Gastroesophageal sphincter (tissue), 4 donors: ENCODE measurements at regions not wholly inside any gene's neighbourhood (a gene's known extent, or its start where the extent isn't known, plus 50 kb on each side); places are given as distances from the start of the nearest gene placed in this dataset.

Source experiments
- ATAC-seq: fragments of 150-250 bp; one replicate; pipeline ENCODE4 v1.9.1; 2016; ENCODE audit warnings: mild to moderate bottlenecking, moderate library complexity
- H3K27ac ChIP-seq, 4 donors: fragments of 200-600 bp; sonication (generic) in 3 of 4; 1 replicate in 3 of 4; 2 replicates in 1 of 4; pipeline ENCODE4 v1.5.1; 2016 to 2019
- H3K27me3 ChIP-seq: fragments of 200-600 bp; sonication (generic); one replicate; pipeline ENCODE4 v1.5.1; 2019
- H3K36me3 ChIP-seq, 2 donors: fragments of 200-600 bp; sonication (generic); one replicate each; pipeline ENCODE4 v1.5.1; 2019; ENCODE audit warnings: control low read depth in 1 of 2
- H3K4me1 ChIP-seq, 3 donors: fragments of 200-600 bp; sonication (generic); 1 replicate in 2 of 3; 2 replicates in 1 of 3; pipeline ENCODE4 v1.5.1; 2016 to 2019; ENCODE audit warnings: control low read depth in 2 of 3
- H3K4me3 ChIP-seq, 2 donors: fragments of 200-600 bp; sonication (generic); one replicate each; pipeline ENCODE4 v1.5.1; 2019; ENCODE audit warnings: mild to moderate bottlenecking in 1 of 2, moderate library complexity in 1 of 2
- H3K9me3 ChIP-seq, 3 donors: fragments of 200-600 bp; sonication (generic); one replicate each; pipeline ENCODE4 v1.5.1; 2017 to 2019; ENCODE audit warnings: control low read depth in 2 of 3
- CTCF ChIP-seq, 4 experiments: fragments of 200-600 bp in 2 of 4; fragments of 450-650 bp in 2 of 4; sonication (generic) in 1 of 4; IDR thresholded peaks; one replicate each; pipeline ENCODE4 v1.5.1; 2017 to 2019; ENCODE audit warnings: antibody characterized with exemption in 4 of 4, mild to moderate bottlenecking in 2 of 4, moderate library complexity in 2 of 4
- EP300 ChIP-seq: sonication (generic); formaldehyde crosslinking; IDR thresholded peaks from one replicate; pipeline ENCODE4 v1.6.1; 2017; ENCODE audit warnings: antibody characterized with exemption, mild to moderate bottlenecking
- POLR2A ChIP-seq, 2 donors: fragments of 450-650 bp; IDR thresholded peaks; one replicate each; pipeline ENCODE4 v1.6.1; 2017; ENCODE audit warnings: antibody characterized with exemption in 2 of 2, mild to moderate bottlenecking in 2 of 2, moderate library complexity in 1 of 2
- POLR2AphosphoS5 ChIP-seq: sonication (generic); formaldehyde crosslinking; IDR thresholded peaks from one replicate; pipeline ENCODE4 v1.6.1; 2017; ENCODE audit warnings: antibody characterized with exemption
- WGBS, 2 donors: methylation state at CpG; one replicate each; pipeline ENCODE4 v1.1.5; 2018; ENCODE audit warnings: low coverage in 1 of 2; 5-methylcytosine and 5-hydroxymethylcytosine counted together

DNA sequence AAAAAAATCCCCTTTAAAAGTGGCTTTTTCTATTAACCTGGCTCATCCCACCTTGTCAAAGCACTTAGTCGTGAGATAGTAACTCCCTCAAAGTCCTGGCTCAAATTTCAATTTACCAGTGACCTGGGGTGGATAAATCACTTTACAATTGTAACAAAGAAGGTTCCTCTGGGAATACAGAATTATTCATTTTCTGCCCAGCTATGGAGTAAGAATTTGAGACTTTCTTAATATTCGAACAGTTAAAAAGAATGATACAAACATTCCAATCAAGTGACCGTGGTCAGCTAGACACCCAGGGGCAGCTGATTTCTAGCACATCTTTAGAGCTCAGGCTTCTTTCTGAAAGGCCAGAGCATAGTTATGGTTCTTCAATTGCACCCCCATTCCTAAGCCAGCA is 291.0 kb upstream of the TGFBR2 start:
- Histone ChIP-seq H3K36me3 (no peaks in the 10 kb centered on the region), H3K27me3 (no peaks in the 10 kb centered on the region), H3K9me3 (no peaks in the 10 kb centered on the region), H3K4me3 (no peak overlapping the region), H3K4me1 (peaks cover 0 to 25% (median 0%) of the 10 kb centered on the region in 3 donors), H3K27ac (peak overlapping the region in 2 of 4 donors; percentile 4 to 29)
- 58 to 59% methylated on average over 3 of the region's 3 CpGs for WGBS, 2 donors
- TF ChIP-seq CTCF (IDR thresholded peaks at IDR 0.05) (no peak), POLR2AphosphoS5 (no peak), EP300 (no peak), POLR2A (IDR thresholded peaks at IDR 0.05) (no peak)
- ATAC-seq = peak; percentile 57

DNA sequence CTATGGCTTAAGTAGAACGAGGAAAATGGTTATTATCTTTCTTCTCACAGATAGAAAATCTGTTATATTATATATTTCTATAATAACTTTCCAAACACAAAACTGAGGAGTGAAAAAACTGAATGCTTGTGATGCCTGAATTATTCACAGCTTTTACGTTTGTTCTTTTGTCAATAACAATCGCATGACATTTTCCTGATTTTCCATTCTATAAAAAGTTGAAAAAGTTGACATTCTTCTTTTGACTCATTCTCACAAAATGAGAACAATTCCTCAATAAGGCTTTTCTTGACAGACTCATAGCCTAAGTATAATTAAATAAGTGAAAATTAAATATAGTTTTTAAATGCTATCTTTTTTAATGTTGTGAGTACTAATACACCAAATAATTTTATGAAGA is 288.8 kb upstream of the TGFBR2 start:
- peaks cover 0 to 25% (median 0%) of the 10 kb centered on the region in 3 donors for H3K4me1 ChIP-seq
- TF ChIP-seq POLR2AphosphoS5 = no peak
- TF ChIP-seq EP300 = no peak
- TF ChIP-seq POLR2A (IDR thresholded peaks at IDR 0.05) = no peak
- TF ChIP-seq CTCF (IDR thresholded peaks at IDR 0.05) = no peak
- no peak for ATAC-seq
- 94 to 95% methylated on average over 3 of the region's 3 CpGs for WGBS, 2 donors
- no peaks in the 10 kb centered on the region for H3K36me3 ChIP-seq
- no peak overlapping the region for H3K4me3 ChIP-seq
- H3K27me3 ChIP-seq = no peaks in the 10 kb centered on the region
- H3K9me3 ChIP-seq = peaks cover 0 to 7% (median 0%) of the 10 kb centered on the region in 3 donors
- H3K27ac ChIP-seq = no peak overlapping the region

GRCh38 chr3:30318110-30318509 is 288.3 kb upstream of the TGFBR2 start:
- Histone ChIP-seq H3K36me3 (no peaks in the 10 kb centered on the region), H3K27me3 (no peaks in the 10 kb centered on the region), H3K9me3 (peaks cover 0 to 10% (median 0%) of the 10 kb centered on the region in 3 donors), H3K4me1 (peaks cover 0 to 25% (median 0%) of the 10 kb centered on the region in 3 donors), H3K4me3 (no peak overlapping the region), H3K27ac (no peak overlapping the region)
- ATAC-seq = no peak
- WGBS, 2 donors = 96 to 100% methylated on average over 3 of the region's 3 CpGs
- TF ChIP-seq EP300 (no peak), POLR2A (IDR thresholded peaks at IDR 0.05) (no peak), CTCF (IDR thresholded peaks at IDR 0.05) (no peak), POLR2AphosphoS5 (no peak)

DNA sequence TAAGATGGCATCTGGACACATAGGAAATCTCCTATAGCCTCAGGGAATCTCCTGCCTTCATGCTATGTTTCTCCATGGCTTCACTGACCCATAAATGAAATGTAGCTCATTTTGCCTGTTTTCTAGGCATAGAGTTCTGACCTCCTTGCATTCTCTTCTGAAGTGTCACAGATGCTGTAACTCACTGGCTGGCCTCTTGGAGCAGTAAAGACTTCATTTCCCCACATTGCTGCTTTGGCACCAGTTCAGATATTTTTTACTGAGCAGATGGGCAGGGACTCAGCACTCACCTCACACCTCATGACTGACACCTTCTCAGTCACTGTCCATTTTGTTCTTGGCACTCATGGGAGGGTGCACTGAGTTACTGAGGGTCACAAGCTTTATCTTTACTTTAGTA is 286.7 kb upstream of the TGFBR2 start:
- TF ChIP-seq EP300 (no peak), CTCF (IDR thresholded peaks at IDR 0.05) (peak in 3 of 4 experiments; percentile 21 to 42 (median 40))
- no peaks in the 10 kb centered on the region for H3K36me3 ChIP-seq
- peaks cover 0 to 23% (median 0%) of the 10 kb centered on the region in 3 donors for H3K4me1 ChIP-seq
- no peak overlapping the region for H3K4me3 ChIP-seq
- peaks cover 0 to 10% (median 0%) of the 10 kb centered on the region in 3 donors for H3K9me3 ChIP-seq
- no peak overlapping the region for H3K27ac ChIP-seq
- H3K27me3 ChIP-seq = no peaks in the 10 kb centered on the region
- peak; percentile 36 for ATAC-seq

DNA sequence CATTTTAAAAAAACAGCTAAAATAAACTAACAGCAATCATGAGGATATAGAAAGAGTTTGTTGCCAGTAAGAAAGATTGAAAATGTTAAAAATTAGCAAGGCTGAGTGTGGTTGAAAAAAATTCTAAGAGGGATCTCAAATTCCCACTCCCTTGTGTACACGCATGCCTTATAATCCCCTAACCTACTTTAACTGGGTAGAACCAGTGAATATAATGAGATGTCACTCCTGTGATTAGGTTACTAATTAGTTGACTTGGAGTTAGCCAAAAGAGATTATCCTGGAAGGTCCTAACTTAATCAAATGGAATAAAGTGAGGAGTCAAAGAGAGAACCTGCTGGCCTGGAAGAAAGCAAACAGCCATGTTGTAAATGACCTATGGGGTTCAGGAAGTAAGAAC is 286.0 kb upstream of the TGFBR2 start:
- Histone ChIP-seq H3K4me3 (no peak overlapping the region), H3K9me3 (peaks cover 0 to 10% (median 0%) of the 10 kb centered on the region in 3 donors), H3K36me3 (no peaks in the 10 kb centered on the region), H3K27me3 (no peaks in the 10 kb centered on the region), H3K27ac (no peak overlapping the region), H3K4me1 (peaks cover 0 to 18% (median 0%) of the 10 kb centered on the region in 3 donors)
- ATAC-seq = no peak
- 92 to 100% methylated on average over 1 of the region's 1 CpG for WGBS, 2 donors
- TF ChIP-seq CTCF (IDR thresholded peaks at IDR 0.05) = no peak
- TF ChIP-seq POLR2AphosphoS5 = no peak
- TF ChIP-seq EP300 = no peak
- no peak for TF ChIP-seq POLR2A (IDR thresholded peaks at IDR 0.05)
